22Rv1 (cell line): ENCODE measurements at regions not wholly inside any gene's neighbourhood (a gene's known extent, or its start where the extent isn't known, plus 50 kb on each side); places are given as distances from the start of the nearest gene placed in this dataset.

Experiments
- H3K27ac ChIP-seq: fragments of 450-650 bp; 2 replicates; pipeline ENCODE4 v1.5.1; 2017
- CTCF ChIP-seq: fragments of 450-650 bp; IDR thresholded peaks from 2 replicates; pipeline ENCODE4 v1.5.1; 2017; ENCODE audit warnings: mild to moderate bottlenecking
- ZFX ChIP-seq: fragments of 450-650 bp; IDR thresholded peaks from 2 replicates; pipeline ENCODE4 v1.6.1; 2017; ENCODE audit warnings: antibody characterized with exemption, borderline replicate concordance

- no peak overlapping the region for H3K27ac ChIP-seq
- TF ChIP-seq ZFX (no peak), CTCF (no peak)
Measured at GRCh38 chr2:234674781-234675201, 177.9 kb upstream of the ARL4C start.

GRCh38 chr2:234673961-234674759 lies 177.3 kb upstream of the ARL4C start:
- H3K27ac ChIP-seq, result no peak overlapping the region
- TF ChIP-seq CTCF, result no peak
- no peak for TF ChIP-seq ZFX

GRCh38 chr2:234673501-234673900 lies 176.6 kb upstream of the ARL4C start:
- no peak for TF ChIP-seq ZFX
- TF ChIP-seq CTCF, result no peak
- H3K27ac ChIP-seq, result no peak overlapping the region

GRCh38 chr2:234672498-234673150 lies 175.7 kb upstream of the ARL4C start:
- H3K27ac ChIP-seq, result no peak overlapping the region
- TF ChIP-seq CTCF (no peak), ZFX (no peak)

GRCh38 chr2:234671716-234672115 lies 174.8 kb upstream of the ARL4C start:
- H3K27ac ChIP-seq, result no peak overlapping the region
- TF ChIP-seq ZFX (no peak), CTCF (no peak)

- TF ChIP-seq CTCF (no peak), ZFX (no peak)
- H3K27ac ChIP-seq, result no peak overlapping the region
Measured at GRCh38 chr2:234671231-234671630, 174.3 kb upstream of the ARL4C start.

GRCh38 chr2:234670806-234671205 lies 173.9 kb upstream of the ARL4C start:
- TF ChIP-seq ZFX (no peak), CTCF (no peak)
- no peak overlapping the region for H3K27ac ChIP-seq
